Esophagus mucosa (tissue), 1 donor: ENCODE measurements at regions not wholly inside any gene's neighbourhood (a gene's known extent, or its start where the extent isn't known, plus 50 kb on each side); places are given as distances from the start of the nearest gene placed in this dataset.
"Not testable (repeated sequence)": the region's sequence is repeated elsewhere in the genome, so short reads cannot be mapped to it uniquely, and the experiment has no call there.

Experiments
- ATAC-seq: fragments of 200-7000 bp; cut with Tn5 transposase; one replicate; pipeline ENCODE4 v1.9.1; 2020
- donor health status: DM: yes; HTN: yes; CAD: no.

GRCh38 chr10:58066979-58067378, 200.7 kb downstream of the IPMK start:
- ATAC-seq, result no peak

- ATAC-seq, result no peak
Observed at GRCh38 chr10:58066126-58066525, 201.6 kb downstream of the IPMK start.

- no peak for ATAC-seq
Observed at GRCh38 chr10:58065529-58065815, 202.2 kb downstream of the IPMK start.

- no peak for ATAC-seq
Observed at GRCh38 chr10:58064714-58065528, 202.8 kb downstream of the IPMK start.

- no peak for ATAC-seq
Observed at GRCh38 chr10:58063861-58064480, 203.7 kb downstream of the IPMK start.

- ATAC-seq, result not testable (repeated sequence)
Observed at GRCh38 chr10:58058683-58059082, 209.0 kb downstream of the IPMK start.

GRCh38 chr10:58054881-58055280, 212.8 kb downstream of the IPMK start:
- ATAC-seq, result no peak

- ATAC-seq, result no peak
Observed at GRCh38 chr10:58052772-58053171, 214.9 kb downstream of the IPMK start.

- ATAC-seq, result no peak
Observed at GRCh38 chr10:58050575-58050974, 217.1 kb downstream of the IPMK start.

GRCh38 chr10:58048936-58049335, 218.8 kb downstream of the IPMK start:
- no peak for ATAC-seq

- no peak for ATAC-seq
Observed at GRCh38 chr10:58044072-58044471, 223.6 kb downstream of the IPMK start.

- no peak for ATAC-seq
Observed at GRCh38 chr10:58041901-58042300, 225.8 kb downstream of the IPMK start.

- ATAC-seq, result no peak
Observed at GRCh38 chr10:58030208-58030607, 237.5 kb downstream of the IPMK start.

- no peak for ATAC-seq
Observed at GRCh38 chr10:58028597-58029366, 238.9 kb downstream of the IPMK start.

- ATAC-seq, result no peak
Observed at GRCh38 chr10:58027426-58027825, 240.3 kb downstream of the IPMK start.

- ATAC-seq, result no peak
Observed at GRCh38 chr10:58026036-58026435, 241.7 kb downstream of the IPMK start.

- no peak for ATAC-seq
Observed at GRCh38 chr10:58023341-58024073, 244.2 kb downstream of the IPMK start.

GRCh38 chr10:58019863-58020537, 247.7 kb downstream of the IPMK start:
- no peak for ATAC-seq

- ATAC-seq, result no peak
Observed at GRCh38 chr10:58017719-58018367, 249.9 kb downstream of the IPMK start.

- no peak for ATAC-seq
Observed at GRCh38 chr10:58016614-58017013, 251.1 kb downstream of the IPMK start.

- no peak for ATAC-seq
Observed at GRCh38 chr10:58014436-58014835, 253.3 kb downstream of the IPMK start.

- ATAC-seq, result no peak
Observed at GRCh38 chr10:58013406-58013805, 254.3 kb downstream of the IPMK start.
